ENCODE measurements at regions not wholly inside any gene's neighbourhood (a gene's known extent, or its start where the extent isn't known, plus 50 kb on each side); places are given as distances from the start of the nearest gene placed in this dataset.
"Not testable (repeated sequence)": the region's sequence is repeated elsewhere in the genome, so short reads cannot be mapped to it uniquely, and the experiment has no call there.

GRCh38 chr13:59414006-59414405, 749.7 kb downstream of the DIAPH3 start:
- Mint-ChIP-seq H3K4me3 (no peak overlapping the region), H3K27me3 (ENCODE audit: low read depth) (no peaks in the 10 kb centered on the region), H3K4me1 (ENCODE audit: low read depth) (no peaks in the 10 kb centered on the region), H3K9me3 (peaks cover 0 to 5% of the 10 kb centered on the region in 2 donors), H3K27ac (no peak overlapping the region), H3K36me3 (ENCODE audit: insufficient read depth in 2 of 2) (no peaks in the 10 kb centered on the region)
- DNase-seq: no peak
- no peak for ATAC-seq (replicated peaks in 1 of 2)

DNA sequence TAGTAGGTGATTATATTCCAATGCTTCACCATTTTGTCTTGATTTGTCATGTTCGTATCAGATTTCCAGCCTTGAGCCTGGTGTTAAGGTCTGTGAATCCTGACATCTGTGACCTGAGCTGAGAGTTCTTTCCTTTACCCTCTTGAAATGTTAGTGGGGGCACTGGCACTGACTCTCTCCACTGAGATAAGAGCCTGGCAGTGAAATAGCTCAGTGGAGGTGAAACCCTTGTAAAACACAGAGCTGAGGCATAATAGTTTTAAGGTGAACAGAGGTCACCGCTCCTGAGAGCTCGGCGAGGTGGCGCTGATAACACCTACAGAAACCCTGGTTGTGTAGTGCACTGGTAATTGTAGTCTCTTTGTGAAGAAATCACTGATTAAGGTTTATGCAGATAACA, 748.2 kb downstream of the DIAPH3 start:
- no peak for ATAC-seq (replicated peaks in 1 of 2)
- no peaks in the 10 kb centered on the region for H3K36me3 Mint-ChIP-seq (ENCODE audit: insufficient read depth in 2 of 2)

DNA sequence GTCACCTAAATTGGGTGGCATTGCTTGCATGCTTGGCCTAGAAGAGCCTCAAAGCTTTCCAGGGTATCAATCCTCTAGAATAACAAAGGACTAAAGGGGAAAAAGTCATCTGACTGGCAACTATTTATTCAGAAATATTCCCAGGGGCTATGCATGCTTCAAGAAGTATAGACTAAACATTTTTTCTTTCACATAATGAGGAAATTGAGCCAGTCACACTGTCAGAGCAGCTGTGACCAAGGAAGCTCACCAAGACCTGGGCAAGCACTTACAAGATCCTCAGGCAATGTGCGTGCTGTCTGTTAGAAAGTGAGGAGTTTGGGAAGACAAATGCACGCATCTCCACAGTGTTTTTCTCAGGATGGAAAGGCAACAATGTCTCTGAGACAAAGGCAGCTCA, 747.2 kb downstream of the DIAPH3 start:
- H3K4me1 Mint-ChIP-seq (ENCODE audit: low read depth): no peaks in the 10 kb centered on the region
- no peak overlapping the region for H3K27ac Mint-ChIP-seq
- no peaks in the 10 kb centered on the region for H3K27me3 Mint-ChIP-seq (ENCODE audit: low read depth)
- peaks cover 2 to 5% of the 10 kb centered on the region in 2 donors for H3K9me3 Mint-ChIP-seq
- DNase-seq: no peak
- ATAC-seq (replicated peaks in 1 of 2): no peak
- H3K4me3 Mint-ChIP-seq: no peak overlapping the region
- H3K36me3 Mint-ChIP-seq (ENCODE audit: insufficient read depth in 2 of 2): no peaks in the 10 kb centered on the region

More for the DNA sequence above, 748.2 kb downstream of the DIAPH3 start:
- H3K27ac Mint-ChIP-seq: no peak overlapping the region
- H3K4me3 Mint-ChIP-seq: no peak overlapping the region
- no peak for DNase-seq
- no peaks in the 10 kb centered on the region for H3K27me3 Mint-ChIP-seq (ENCODE audit: low read depth)
- no peaks in the 10 kb centered on the region for H3K4me1 Mint-ChIP-seq (ENCODE audit: low read depth)
- H3K9me3 Mint-ChIP-seq: peaks cover 2 to 7% of the 10 kb centered on the region in 2 donors

DNA sequence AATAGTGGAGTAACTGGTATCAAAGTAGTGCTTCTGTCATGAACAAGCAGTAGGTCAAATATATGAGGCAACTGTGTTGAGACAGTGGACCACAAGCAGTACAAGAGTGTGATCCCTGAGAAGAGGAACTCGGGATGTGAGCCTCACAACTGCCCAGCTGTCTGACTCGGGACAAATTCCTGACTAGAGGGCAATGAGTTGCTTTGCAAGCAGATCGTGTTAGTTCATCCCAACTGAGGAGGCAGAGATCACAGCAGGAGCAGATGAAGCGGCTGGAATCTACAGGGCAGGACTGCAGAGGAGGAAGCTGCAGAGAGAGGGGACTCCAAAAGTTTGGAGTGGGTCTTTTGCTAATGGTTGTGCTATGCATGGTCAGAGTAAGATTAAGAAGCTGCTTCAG, 741.1 kb downstream of the DIAPH3 start:
- Mint-ChIP-seq H3K9me3 (peaks cover 2% of the 10 kb centered on the region in 2 donors), H3K4me1 (ENCODE audit: low read depth) (no peaks in the 10 kb centered on the region), H3K4me3 (no peak overlapping the region)

DNA sequence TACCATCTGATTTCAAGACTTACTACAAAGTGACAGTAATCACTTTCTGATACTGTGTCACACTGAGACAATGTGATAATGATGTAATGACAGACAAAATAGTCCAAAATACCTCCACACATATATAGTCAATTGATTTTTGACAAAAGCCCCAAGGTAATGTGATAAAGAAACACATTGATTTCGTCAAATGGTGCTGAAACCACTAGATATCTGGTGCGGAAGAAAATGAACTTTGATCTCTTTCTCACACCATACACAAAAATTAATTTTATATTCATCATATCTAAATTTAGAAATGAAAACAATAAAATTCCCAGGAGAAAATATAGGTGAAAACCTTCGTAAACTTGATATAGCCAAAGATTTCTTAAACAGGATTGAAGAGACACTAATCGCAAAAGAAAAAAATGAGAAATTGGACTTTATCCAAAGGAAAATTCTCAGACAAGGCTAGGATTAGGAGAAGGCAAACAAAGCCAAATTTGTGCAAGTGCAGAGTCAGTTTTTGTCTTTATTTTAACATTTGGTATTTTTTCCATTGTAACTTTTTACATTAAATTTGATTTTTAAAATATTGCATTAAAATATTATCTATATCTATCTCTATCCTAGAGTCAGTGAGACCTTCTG, 739.9 kb downstream of the DIAPH3 start:
- no peak overlapping the region for H3K27ac Mint-ChIP-seq
- peaks cover 2% of the 10 kb centered on the region in 2 donors for H3K9me3 Mint-ChIP-seq
- no peak for DNase-seq
- no peaks in the 10 kb centered on the region for H3K27me3 Mint-ChIP-seq (ENCODE audit: low read depth)
- H3K4me1 Mint-ChIP-seq (ENCODE audit: low read depth): no peaks in the 10 kb centered on the region
- H3K4me3 Mint-ChIP-seq: no peak overlapping the region
- no peaks in the 10 kb centered on the region for H3K36me3 Mint-ChIP-seq (ENCODE audit: insufficient read depth in 2 of 2)
- no peak for ATAC-seq (replicated peaks in 1 of 2)

More for the DNA sequence above, 741.1 kb downstream of the DIAPH3 start:
- H3K27ac Mint-ChIP-seq: no peak overlapping the region
- H3K27me3 Mint-ChIP-seq (ENCODE audit: low read depth): no peaks in the 10 kb centered on the region
- no peak for ATAC-seq (replicated peaks in 1 of 2)
- no peak for DNase-seq
- H3K36me3 Mint-ChIP-seq (ENCODE audit: insufficient read depth in 2 of 2): no peaks in the 10 kb centered on the region

- ATAC-seq (replicated peaks in 1 of 2) (no peak), DNase-seq (no peak)
- H3K4me3 Mint-ChIP-seq: no peak overlapping the region
- no peaks in the 10 kb centered on the region for H3K4me1 Mint-ChIP-seq (ENCODE audit: low read depth)
- H3K36me3 Mint-ChIP-seq (ENCODE audit: insufficient read depth in 2 of 2): no peaks in the 10 kb centered on the region
- H3K9me3 Mint-ChIP-seq: peaks cover 0 to 2% of the 10 kb centered on the region in 2 donors
- H3K27me3 Mint-ChIP-seq (ENCODE audit: low read depth): no peaks in the 10 kb centered on the region
- H3K27ac Mint-ChIP-seq: no peak overlapping the region
These were observed 739.1 kb downstream of the DIAPH3 start for GRCh38 chr13:59424661-59425060.

GRCh38 chr13:59425211-59425741, 738.5 kb downstream of the DIAPH3 start:
- Mint-ChIP-seq H3K36me3 (ENCODE audit: insufficient read depth in 2 of 2) (no peaks in the 10 kb centered on the region), H3K27ac (no peak overlapping the region), H3K27me3 (ENCODE audit: low read depth) (no peaks in the 10 kb centered on the region), H3K4me1 (ENCODE audit: low read depth) (no peaks in the 10 kb centered on the region), H3K4me3 (no peak overlapping the region), H3K9me3 (peaks cover 1 to 2% of the 10 kb centered on the region in 2 donors)
- ATAC-seq (replicated peaks in 1 of 2) (no peak), DNase-seq (no peak)

- Mint-ChIP-seq H3K4me1 (ENCODE audit: low read depth) (no peaks in the 10 kb centered on the region), H3K27ac (no peak overlapping the region), H3K9me3 (peaks cover 17 to 24% of the 10 kb centered on the region in 2 donors), H3K27me3 (ENCODE audit: low read depth) (no peaks in the 10 kb centered on the region), H3K4me3 (no peak overlapping the region), H3K36me3 (ENCODE audit: insufficient read depth in 2 of 2) (peaks cover 2 to 4% of the 10 kb centered on the region in 2 donors)
- DNase-seq (no peak), ATAC-seq (replicated peaks in 1 of 2) (no peak)
These were observed 728.7 kb downstream of the DIAPH3 start for GRCh38 chr13:59435024-59435423.

DNA sequence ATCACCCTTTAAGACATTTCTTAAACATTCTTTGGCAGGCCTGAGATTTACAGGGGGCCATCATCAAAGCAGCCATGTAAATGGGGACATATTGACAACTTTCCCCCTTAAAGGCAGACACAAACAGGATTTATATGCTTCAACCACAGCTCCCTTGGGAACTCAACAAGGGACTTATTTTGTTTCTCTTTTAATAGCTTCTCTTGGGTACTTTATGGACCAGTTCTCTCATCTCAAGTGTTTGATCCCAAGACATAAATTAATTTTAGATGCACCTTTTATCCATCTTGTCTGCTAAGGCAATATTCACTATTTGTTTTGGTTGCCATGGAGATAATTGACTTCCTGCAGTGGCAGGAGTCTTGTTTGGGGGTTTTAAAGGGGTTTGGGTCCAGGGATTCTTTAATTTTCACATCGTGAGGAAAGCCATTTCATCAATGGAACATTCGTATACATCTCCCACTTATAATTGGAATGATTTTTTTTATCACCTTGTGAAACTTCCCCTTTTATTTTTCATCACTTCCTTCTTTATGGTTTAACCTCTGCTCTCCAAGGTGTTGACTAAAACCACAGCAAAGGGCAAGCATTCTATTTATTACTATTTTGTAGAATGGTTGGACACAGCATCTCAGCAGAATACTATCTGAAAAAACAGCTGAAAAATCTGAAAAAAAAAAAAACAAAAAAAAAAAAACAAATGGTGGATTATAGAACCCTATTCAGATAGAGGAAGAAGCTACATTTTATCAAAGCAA, 726.0 kb downstream of the DIAPH3 start:
- no peaks in the 10 kb centered on the region for H3K27me3 Mint-ChIP-seq (ENCODE audit: low read depth)
- H3K36me3 Mint-ChIP-seq (ENCODE audit: insufficient read depth in 2 of 2): peaks cover 2 to 4% of the 10 kb centered on the region in 2 donors
- no peak overlapping the region for H3K4me3 Mint-ChIP-seq
- peaks cover 14 to 15% of the 10 kb centered on the region in 2 donors for H3K9me3 Mint-ChIP-seq
- ATAC-seq (replicated peaks in 1 of 2): no peak
- no peaks in the 10 kb centered on the region for H3K4me1 Mint-ChIP-seq (ENCODE audit: low read depth)
- H3K27ac Mint-ChIP-seq: no peak overlapping the region
- DNase-seq: no peak

- Mint-ChIP-seq H3K27ac (no peak overlapping the region), H3K4me3 (no peak overlapping the region), H3K36me3 (ENCODE audit: insufficient read depth in 2 of 2) (no peaks in the 10 kb centered on the region), H3K27me3 (ENCODE audit: low read depth) (no peaks in the 10 kb centered on the region), H3K4me1 (ENCODE audit: low read depth) (no peaks in the 10 kb centered on the region), H3K9me3 (peaks cover 2 to 7% of the 10 kb centered on the region in 2 donors)
- ATAC-seq (replicated peaks in 1 of 2) (no peak), DNase-seq (no peak)
These were observed 723.8 kb downstream of the DIAPH3 start for GRCh38 chr13:59439776-59440428.

GRCh38 chr13:59441068-59441467, 722.7 kb downstream of the DIAPH3 start:
- not testable (repeated sequence) for DNase-seq; H3K27me3 Mint-ChIP-seq (ENCODE audit: low read depth); ATAC-seq (replicated peaks in 1 of 2); H3K27ac Mint-ChIP-seq; H3K4me1 Mint-ChIP-seq (ENCODE audit: low read depth); H3K36me3 Mint-ChIP-seq (ENCODE audit: insufficient read depth in 2 of 2); H3K9me3 Mint-ChIP-seq
- peak overlapping the region in 1 of 2 donors; percentile 8 for H3K4me3 Mint-ChIP-seq

- DNase-seq (no peak), ATAC-seq (replicated peaks in 1 of 2) (no peak)
- Mint-ChIP-seq H3K4me3 (no peak overlapping the region), H3K36me3 (ENCODE audit: insufficient read depth in 2 of 2) (no peaks in the 10 kb centered on the region), H3K27ac (no peak overlapping the region), H3K9me3 (peaks cover 0 to 3% of the 10 kb centered on the region in 2 donors), H3K4me1 (ENCODE audit: low read depth) (no peaks in the 10 kb centered on the region), H3K27me3 (ENCODE audit: low read depth) (no peaks in the 10 kb centered on the region)
These were observed 722.0 kb downstream of the DIAPH3 start for GRCh38 chr13:59441596-59442280.

GRCh38 chr13:59442461-59442860, 721.3 kb downstream of the DIAPH3 start:
- Mint-ChIP-seq H3K36me3 (ENCODE audit: insufficient read depth in 2 of 2) (no peaks in the 10 kb centered on the region), H3K27ac (no peak overlapping the region), H3K4me1 (ENCODE audit: low read depth) (no peaks in the 10 kb centered on the region), H3K4me3 (no peak overlapping the region), H3K9me3 (peaks cover 0 to 2% of the 10 kb centered on the region in 2 donors), H3K27me3 (ENCODE audit: low read depth) (no peaks in the 10 kb centered on the region)
- no peak for DNase-seq
- ATAC-seq (replicated peaks in 1 of 2): no peak
